HG02571 (cell line): ENCODE measurements at regions not wholly inside any gene's neighbourhood (a gene's known extent, or its start where the extent isn't known, plus 50 kb on each side); places are given as distances from the start of the nearest gene placed in this dataset.

Source experiments
- ATAC-seq: cut with Tn5 transposase; IDR thresholded peaks from one replicate; pipeline ENCODE4 v1.9.1; 2021; ENCODE audit warnings: mild to moderate bottlenecking, moderate library complexity; ENCODE audit not compliant: unreplicated experiment

DNA sequence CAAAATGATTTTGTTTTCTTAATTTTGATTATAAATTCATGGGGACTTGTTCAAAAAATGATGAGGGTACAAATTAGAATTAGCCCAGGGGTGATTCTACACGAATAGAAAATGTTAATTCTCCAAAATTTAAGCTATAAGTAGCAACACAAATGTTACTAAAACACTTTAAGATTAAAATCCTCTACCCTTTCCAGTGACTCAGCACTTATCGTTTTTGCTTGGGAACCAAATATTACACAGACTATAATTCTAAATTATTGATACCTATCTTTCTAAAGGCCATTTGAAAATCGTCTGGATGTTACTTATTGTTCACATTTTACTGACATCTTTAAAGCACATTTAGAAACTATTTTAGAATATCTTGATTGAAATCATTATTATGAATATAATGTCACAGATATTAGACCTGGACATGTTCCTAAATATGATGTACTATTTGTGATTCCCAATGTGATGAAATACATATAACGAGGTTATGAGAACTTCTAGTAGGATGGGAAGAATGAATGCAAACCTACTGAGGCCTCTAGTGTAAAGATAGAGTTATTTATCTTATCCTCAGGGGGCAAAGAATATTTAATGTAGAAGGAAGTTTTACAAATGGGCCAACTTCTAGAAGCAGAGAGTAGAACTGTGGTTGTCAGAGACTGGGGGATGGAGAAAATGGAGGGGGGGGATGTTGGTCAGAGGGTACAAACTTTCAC, 132.0 kb upstream of the TP63 start:
- ATAC-seq = no peak

GRCh38 chr3:189500299-189500698, 130.9 kb upstream of the TP63 start:
- no peak for ATAC-seq

DNA sequence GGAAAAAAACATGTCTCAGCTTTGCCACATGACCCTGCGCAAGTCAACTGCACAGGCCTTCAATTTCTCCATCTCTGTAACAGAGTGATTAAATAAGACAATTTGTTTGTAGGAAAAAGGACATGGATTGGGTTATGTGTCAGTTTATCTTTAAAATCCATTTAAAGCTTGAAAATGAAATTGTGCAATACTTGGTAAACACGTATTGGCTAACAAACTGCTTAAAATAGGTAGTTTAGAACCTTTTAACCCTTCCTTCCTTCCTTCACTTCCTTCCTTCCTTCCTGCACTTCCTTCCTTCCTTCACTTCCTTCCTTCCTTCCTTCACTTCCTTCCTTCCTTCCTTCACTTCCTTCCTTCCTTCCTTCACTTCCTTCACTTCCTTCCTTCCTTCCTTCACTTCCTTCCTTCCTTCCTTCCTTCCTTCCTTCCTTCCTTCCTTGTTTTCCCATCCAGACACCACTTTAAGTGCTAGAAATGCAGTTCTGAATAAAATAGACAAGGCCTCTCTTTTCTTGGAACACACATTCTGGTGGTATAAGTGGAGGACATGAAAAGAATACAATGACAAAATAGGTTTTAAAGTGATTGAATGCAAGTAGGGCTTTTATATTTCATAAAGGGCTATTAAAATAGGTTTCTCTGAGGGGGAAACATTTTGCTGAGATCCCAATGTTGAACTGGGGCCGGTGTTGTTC, 130.2 kb upstream of the TP63 start:
- no peak for ATAC-seq

- no peak for ATAC-seq
Observed at GRCh38 chr3:189502256-189502655, 128.9 kb upstream of the TP63 start.

- no peak for ATAC-seq
Observed at GRCh38 chr3:189502676-189503257, 128.4 kb upstream of the TP63 start.

- peak; percentile 59 for ATAC-seq
Observed at GRCh38 chr3:189507856-189508255, 123.3 kb upstream of the TP63 start.

DNA sequence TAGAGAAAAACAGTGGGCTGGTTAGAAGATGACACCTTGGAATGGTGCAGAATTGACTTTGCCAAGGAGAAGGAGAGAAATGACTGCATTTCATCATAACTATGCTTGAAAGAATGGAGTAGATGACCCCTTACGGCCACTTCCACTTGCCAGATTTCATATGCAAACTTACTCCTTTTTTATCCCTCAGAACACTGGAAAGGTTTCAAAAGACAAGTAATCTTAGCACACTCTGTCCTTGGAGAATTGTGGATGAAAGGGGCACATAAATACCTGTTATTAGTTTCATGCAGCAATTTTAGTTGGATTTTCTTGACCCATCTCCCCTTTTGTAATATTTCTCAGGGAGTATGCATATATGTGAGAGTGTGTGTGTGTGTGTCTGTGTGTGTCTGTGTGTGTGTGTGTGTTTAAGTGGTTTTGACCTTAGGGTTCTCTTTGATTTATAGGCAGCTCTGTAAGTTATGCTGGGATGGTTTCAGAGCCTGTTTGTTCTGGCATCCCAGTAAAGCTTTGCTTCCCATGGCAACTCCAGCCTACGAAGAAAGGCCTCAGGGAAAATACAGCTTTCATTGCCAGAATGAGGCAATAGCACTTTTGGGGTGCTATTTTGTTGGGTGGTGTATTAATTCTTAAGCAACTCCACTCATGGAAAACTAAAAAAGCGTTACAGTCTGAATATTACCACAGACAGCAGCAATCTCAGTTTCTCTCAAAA, 122.2 kb upstream of the TP63 start:
- ATAC-seq = no peak

GRCh38 chr3:189512039-189512438, 119.2 kb upstream of the TP63 start:
- ATAC-seq = peak; percentile 63

- no peak for ATAC-seq
Observed at GRCh38 chr3:189512821-189513220, 118.4 kb upstream of the TP63 start.

GRCh38 chr3:189513281-189514117, 117.7 kb upstream of the TP63 start:
- no peak for ATAC-seq

GRCh38 chr3:189516039-189516438, 115.2 kb upstream of the TP63 start:
- ATAC-seq = no peak

DNA sequence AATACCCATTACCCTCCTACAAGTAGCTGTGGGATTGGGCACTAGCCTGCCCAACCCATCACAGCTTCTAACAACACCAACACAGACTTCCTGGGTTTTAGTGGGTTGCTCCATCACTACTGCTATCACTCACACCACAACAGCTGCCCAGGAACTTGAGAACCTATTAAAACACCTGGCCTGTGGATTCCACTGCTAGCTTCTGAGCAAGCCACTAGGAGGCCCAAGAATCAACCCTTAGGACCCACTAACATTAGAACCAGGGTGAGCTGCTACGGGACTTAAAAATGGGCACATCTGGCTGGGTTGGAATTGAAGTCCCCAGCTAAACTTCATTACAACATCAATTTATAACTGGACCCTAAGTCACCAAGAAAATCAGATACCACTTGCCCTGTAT, 113.2 kb upstream of the TP63 start:
- ATAC-seq = no peak

DNA sequence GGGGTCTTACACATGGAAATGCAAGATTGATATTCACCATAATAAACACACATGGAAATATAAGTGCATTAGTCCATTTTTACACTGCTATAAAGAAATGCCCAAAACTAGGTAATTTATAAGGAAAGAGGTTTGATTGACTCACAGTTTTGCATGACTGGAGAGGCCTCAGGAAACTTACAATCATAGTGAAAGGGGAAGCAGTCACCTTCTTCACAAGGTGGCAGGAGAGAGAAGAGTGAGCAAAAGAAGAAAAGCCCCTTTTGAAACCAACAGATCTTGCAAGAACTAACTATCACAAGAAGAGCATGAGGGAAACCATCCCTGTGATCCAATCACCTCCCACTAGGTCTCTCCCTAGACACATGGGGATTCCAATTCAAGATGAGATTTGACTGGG, 111.7 kb upstream of the TP63 start:
- no peak for ATAC-seq

DNA sequence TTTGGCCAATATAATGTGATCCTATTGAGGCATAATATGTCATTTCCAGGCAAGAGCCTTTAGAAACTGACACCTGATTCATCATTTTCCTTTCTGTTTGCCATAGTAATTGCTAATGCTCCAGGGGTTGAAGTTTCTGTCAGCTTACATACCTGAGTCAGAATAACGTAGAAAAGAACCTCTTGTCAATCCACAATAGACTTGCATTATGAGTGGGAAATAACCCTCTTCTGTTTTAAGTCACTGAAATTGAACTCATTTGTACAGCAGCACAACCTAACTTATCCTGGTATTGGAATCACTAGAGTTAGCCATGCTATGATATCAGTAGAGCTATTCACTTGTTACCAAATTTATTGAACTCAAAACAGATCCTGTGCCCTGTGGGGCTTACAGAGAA, 101.7 kb upstream of the TP63 start:
- peak; percentile 61 for ATAC-seq

- peak; percentile 30 for ATAC-seq
Observed at GRCh38 chr3:189529889-189530471, 101.2 kb upstream of the TP63 start.

DNA sequence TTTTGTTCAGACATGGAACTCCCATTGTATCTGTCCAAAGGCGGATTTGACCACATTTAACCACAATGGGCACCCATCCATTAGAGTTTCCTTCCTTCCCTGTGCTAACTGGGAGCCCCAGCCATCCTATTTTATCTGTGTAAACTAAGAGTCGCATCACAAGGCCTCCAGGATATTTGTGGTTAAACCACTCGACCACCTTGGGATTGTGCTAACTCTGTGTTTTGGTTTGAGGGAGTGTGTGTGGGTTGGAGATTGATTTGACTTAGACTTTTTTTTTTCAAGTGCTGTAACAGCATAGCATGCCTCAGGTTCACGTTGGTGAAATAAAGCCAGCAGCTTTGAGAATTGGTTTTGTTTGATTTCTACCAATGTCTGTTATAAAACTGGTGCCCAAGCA, 100.4 kb upstream of the TP63 start:
- no peak for ATAC-seq

DNA sequence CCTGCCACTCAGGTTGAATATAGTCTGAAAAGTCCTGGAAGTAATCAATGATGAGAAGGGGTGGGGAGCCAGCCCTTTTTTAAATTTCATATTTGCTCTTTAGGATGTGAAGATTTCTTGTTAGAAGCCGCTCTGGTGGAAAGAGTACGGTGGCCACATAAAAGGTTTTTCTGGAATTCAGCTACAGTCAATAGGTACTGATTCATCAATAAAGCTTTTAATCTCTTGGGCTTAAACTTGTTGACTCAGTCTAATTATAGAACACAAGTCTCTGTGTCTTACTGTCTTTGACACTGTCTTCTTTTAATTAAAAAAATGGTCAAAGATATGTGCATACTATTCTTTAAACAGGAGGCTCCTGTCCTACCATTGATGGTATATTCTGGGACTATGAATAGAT, 99.9 kb upstream of the TP63 start:
- ATAC-seq = no peak

- ATAC-seq = no peak
Observed at GRCh38 chr3:189534531-189534930, 96.7 kb upstream of the TP63 start.

DNA sequence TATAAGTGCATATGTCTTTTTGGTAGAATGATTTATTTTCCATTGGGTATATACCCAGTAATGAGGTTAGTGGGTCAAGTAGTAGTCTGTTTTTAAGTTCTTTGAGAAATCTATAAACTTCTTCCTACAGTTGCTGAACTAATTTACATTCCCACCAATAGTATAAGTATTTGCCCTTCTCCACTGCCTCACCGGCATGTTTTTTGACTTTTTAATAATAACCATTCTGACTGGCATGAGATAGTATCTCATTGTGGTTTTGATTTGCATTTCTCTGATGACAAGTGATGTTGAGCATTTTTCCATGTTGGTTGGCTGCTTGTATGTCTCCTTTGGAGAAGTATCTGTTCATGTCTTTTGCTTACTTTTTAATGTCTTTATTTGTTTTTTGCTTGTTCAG, 94.1 kb upstream of the TP63 start:
- ATAC-seq = no peak

DNA sequence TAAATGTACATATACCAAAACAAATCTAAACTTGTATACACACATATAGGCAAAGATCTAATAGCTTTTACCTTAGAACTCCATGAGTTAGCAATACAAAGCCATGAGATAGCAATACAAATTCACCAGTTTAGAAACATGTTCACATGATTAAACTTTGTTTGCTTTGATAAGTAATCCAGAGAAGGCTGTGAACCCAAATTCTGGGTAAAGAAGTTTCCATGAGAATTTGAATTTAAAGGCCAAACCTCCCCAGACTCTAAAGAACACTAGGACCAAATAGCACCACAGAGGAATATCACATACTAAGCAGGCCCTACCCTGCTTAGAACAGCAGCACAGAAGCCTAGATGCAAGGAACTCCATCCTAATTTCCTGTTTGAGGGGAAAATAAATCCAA, 83.7 kb upstream of the TP63 start:
- no peak for ATAC-seq
